Fibroblast of the conjunctiva (primary cell): ENCODE measurements at regions not wholly inside any gene's neighbourhood (a gene's known extent, or its start where the extent isn't known, plus 50 kb on each side); places are given as distances from the start of the nearest gene placed in this dataset.
A peak's percentile ranks its signal among the peaks of the same experiment; 100 is the strongest.
"Not testable (repeated sequence)": the region's sequence is repeated elsewhere in the genome, so short reads cannot be mapped to it uniquely, and the experiment has no call there.

Experiments used
- DNase-seq: peaks from one replicate; pipeline ENCODE4 v3.0.0-alpha.2; 2010; ENCODE audit warnings: low read depth

- DNase-seq = no peak
These were observed 1386.6 kb downstream of the AACS start for GRCh38 chr12:126451809-126452208.

- DNase-seq = not testable (repeated sequence)
These were observed 1387.5 kb downstream of the AACS start for GRCh38 chr12:126452686-126453085.

- DNase-seq = no peak
These were observed 1389.3 kb downstream of the AACS start for GRCh38 chr12:126454581-126454980.

DNA sequence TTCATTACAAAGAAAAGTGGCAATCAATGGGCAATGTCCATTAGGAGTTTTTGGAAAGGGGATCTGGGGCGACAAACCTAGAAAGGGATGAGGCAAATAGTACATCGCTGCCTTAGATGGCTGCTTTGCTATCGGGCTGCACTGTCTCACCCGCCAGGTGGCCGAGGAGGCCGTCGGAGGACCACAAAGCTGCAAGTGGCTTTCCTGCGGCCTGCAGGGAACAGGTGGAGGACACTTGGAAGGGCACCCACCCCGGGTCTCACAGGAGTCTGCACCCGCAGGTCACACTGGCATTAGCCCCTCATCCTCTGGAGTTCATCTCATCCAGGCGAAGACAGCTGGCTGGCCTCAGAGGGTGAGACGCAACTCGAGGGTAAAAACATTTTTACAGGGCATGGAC is 1392.5 kb downstream of the AACS start:
- no peak for DNase-seq

DNA sequence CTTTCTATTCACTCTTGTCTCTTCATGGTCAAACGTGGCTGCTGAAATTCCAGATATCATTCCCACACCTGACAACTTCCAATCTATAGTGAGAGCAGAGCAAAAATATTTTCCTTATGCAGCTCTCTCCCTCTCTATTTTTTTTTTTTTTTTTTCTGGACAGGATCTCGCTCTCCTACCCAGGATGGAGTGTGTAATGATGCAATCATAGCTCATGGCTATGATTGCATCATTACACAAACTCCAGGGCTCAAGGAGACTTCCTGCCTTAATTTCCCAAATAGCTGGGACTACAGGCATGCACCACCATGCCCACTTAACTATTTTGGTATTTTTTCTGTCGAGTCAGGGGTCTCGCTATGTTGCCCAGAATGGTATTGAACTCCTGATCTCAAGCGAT is 1398.9 kb downstream of the AACS start:
- DNase-seq = no peak

DNA sequence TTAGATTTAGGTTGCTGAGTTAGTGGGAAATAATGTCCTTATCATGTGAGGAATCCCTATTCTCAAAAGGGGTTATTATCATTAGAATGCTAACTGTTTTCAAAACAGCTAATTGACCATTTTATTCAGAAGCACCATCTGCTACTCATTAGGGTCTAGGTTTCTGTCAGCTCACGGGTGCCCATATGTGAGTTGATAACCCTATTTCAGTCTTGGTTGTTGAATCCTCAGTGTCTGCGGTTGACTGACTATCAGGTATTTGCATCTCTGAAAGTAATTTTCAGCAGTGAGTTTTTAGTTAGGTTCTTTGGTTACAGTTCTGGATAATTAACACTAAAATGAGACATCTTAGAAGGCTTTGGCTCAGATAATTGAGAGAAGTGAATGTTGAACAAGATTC is 1404.0 kb downstream of the AACS start:
- DNase-seq = no peak

- no peak for DNase-seq
These were observed 1409.5 kb downstream of the AACS start for GRCh38 chr12:126474703-126475102.

DNA sequence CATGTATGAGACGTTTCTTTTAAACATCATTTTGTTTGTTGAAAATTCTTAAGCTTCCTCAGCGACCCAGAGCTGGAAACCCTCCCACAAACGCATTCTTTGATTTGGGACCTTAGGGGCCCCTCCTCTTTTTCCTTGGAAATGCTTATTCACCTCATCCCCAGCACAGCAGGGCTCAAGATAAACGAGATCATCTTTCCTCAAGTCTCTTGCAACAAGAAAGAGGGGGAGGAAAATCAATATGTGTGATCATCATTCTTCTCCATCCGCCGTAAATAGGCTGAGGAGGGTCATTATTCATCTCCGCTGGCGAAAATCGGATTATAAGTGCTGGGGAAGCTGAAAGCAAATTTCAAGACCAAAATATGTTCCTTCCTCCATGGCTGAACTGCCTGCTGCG is 1415.2 kb downstream of the AACS start:
- DNase-seq = no peak

DNA sequence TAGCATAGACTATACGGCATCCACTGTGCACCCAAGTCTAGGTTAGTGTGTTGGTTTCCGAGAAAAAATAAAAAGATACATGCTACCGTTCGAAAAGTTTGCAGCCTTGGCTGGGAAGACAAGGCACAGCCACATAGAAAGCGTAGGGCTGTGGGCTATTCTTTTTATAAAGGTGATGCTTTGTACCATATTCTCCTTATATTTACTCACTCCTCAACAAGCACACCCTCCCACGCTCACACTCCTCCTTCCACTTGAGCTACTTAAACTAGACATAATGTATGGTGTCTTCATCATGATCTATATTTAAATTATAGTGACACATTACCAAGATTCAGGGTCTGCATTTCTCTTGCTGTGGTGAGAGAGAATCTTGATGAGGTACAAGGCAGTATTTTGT is 1416.5 kb downstream of the AACS start:
- no peak for DNase-seq

- no peak for DNase-seq
These were observed 1417.1 kb downstream of the AACS start for GRCh38 chr12:126482238-126482889.

GRCh38 chr12:126483145-126484068 is 1418.2 kb downstream of the AACS start:
- DNase-seq = peak; percentile 30

GRCh38 chr12:126487431-126487980 is 1422.3 kb downstream of the AACS start:
- no peak for DNase-seq

- DNase-seq = no peak
These were observed 1423.6 kb downstream of the AACS start for GRCh38 chr12:126488806-126489205.

- no peak for DNase-seq
These were observed 1426.9 kb downstream of the AACS start for GRCh38 chr12:126492181-126492580.

DNA sequence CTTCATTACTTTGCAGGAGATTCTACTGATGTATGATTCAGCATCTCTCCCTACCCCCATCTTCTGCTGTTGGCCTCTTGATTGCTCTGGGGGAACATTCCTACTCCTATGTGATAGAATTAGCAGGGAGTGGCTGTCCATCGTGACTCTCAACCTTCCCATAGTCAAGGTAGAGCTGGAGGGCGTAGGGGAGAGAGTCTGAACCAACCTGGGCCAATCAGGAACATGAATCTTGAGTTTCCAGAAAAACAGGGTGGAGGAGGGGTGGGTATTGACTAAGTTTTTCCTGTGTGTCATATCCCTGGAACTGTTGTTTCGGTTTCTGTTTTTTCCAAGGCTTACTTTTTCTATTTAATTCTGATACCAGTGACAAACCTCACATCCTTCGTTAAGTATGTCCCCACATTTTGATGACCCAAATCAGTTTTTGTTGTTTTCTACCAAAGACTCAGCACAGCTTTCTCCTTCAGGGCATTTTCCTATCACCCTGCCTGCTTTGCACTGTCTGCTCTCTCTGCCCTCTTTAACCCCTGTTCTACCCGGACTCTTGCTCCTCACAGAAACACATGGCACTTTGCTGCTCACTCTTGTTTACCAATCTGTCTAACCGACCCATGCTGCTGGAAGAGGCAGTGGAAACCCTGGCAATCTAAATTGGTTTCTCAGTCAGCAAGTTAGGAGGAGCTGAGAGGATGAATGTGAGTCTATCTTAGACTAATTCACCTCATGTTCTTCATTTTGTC is 1428.3 kb downstream of the AACS start:
- no peak for DNase-seq

DNA sequence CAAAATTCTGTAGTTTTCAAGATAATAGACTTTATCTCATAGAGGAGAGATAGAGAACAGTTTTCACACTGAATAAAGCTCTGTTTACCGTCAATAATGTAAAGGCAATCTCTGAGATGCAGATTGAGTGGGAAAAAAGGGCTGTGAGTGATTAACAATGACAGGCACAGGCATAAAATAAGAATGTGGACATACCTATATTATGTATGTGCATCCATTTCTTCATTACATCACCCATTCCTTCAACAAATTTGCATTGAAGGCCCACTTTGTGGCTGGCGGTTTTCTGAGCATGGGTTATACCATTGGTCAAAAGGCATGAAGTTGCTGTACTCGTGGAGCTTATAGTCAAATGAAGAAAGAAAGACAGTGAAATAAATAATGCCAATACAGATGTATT is 1431.0 kb downstream of the AACS start:
- DNase-seq = no peak

- no peak for DNase-seq
These were observed 1441.4 kb downstream of the AACS start for GRCh38 chr12:126506426-126507182.

DNA sequence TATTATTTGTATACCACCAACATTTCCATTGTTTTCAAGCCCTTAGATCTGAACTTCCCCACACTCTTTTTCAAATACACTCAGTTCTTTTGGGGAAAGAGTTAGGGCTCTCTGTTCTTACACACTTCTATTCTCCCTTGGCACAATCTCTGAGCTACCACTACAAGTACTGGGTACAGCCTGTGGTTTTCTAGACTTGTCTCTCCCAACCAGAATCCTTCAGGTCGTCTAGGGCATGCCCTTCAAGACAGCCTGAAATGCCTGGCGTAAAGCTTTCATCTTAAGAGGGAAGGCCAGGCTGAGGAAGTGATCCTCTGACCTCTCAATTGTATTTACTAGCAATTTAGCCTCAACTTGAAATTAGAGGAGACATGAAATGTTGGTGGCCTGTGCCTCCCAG is 1442.0 kb downstream of the AACS start:
- no peak for DNase-seq

- no peak for DNase-seq
These were observed 1444.3 kb downstream of the AACS start for GRCh38 chr12:126509572-126509971.

DNA sequence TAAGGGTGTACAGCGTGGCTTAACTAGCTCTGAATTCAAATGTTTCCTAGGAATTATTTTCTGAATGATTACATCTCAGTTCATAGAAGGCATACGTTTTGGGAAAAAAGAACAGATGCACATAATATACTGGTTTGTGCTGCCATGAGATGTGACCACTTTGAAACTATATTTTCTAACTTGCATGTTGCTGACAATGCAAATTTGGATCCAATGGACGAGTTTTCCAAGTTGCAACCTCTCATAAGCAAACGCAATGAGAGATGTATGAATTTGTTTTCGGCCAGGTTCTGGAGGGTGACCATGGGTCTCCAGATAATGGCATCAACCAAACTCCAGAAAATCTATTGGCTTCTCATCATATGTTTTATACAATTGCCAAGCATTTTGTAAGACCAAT is 1445.4 kb downstream of the AACS start:
- DNase-seq = no peak
